GM18519 (cell line): ENCODE measurements at regions not wholly inside any gene's neighbourhood (a gene's known extent, or its start where the extent isn't known, plus 50 kb on each side); places are given as distances from the start of the nearest gene placed in this dataset.

Source experiments
- ATAC-seq: cut with Tn5 transposase; IDR thresholded peaks from one replicate; pipeline ENCODE4 v1.9.1; 2021; ENCODE audit warnings: mild to moderate bottlenecking, moderate library complexity; ENCODE audit not compliant: unreplicated experiment, low FRiP score

GRCh38 chr17:77320044-77320440 lies 179.3 kb downstream of the SEC14L1 start:
- ATAC-seq, result no peak

GRCh38 chr17:77320485-77321256 lies 179.9 kb downstream of the SEC14L1 start:
- no peak for ATAC-seq

GRCh38 chr17:77321649-77322513 lies 181.1 kb downstream of the SEC14L1 start:
- ATAC-seq, result no peak

GRCh38 chr17:77322514-77323412 lies 182.0 kb downstream of the SEC14L1 start:
- ATAC-seq, result no peak

GRCh38 chr17:77323413-77324171 lies 182.8 kb downstream of the SEC14L1 start:
- ATAC-seq, result no peak

GRCh38 chr17:77324227-77324626 lies 183.5 kb downstream of the SEC14L1 start:
- no peak for ATAC-seq

GRCh38 chr17:77325577-77326075 lies 184.9 kb downstream of the SEC14L1 start:
- ATAC-seq, result no peak

- no peak for ATAC-seq
Measured at GRCh38 chr17:77326076-77326591, 185.4 kb downstream of the SEC14L1 start.

- ATAC-seq, result no peak
Measured at GRCh38 chr17:77326636-77327035, 185.9 kb downstream of the SEC14L1 start.

GRCh38 chr17:77327181-77327565 lies 186.4 kb downstream of the SEC14L1 start:
- ATAC-seq, result no peak

GRCh38 chr17:77327566-77328464 lies 187.0 kb downstream of the SEC14L1 start:
- ATAC-seq, result no peak

GRCh38 chr17:77328823-77329740 lies 188.3 kb downstream of the SEC14L1 start:
- no peak for ATAC-seq

- no peak for ATAC-seq
Measured at GRCh38 chr17:77329741-77330531, 189.2 kb downstream of the SEC14L1 start.

GRCh38 chr17:77330602-77331081 lies 189.9 kb downstream of the SEC14L1 start:
- no peak for ATAC-seq

- ATAC-seq, result peak; percentile 50
Measured at GRCh38 chr17:77331301-77331864, 190.6 kb downstream of the SEC14L1 start.
